Loucy (cell line): ENCODE measurements at regions not wholly inside any gene's neighbourhood (a gene's known extent, or its start where the extent isn't known, plus 50 kb on each side); places are given as distances from the start of the nearest gene placed in this dataset.

ENCODE experiments used
- H2AFZ ChIP-seq: fragments of 200-600 bp; sonication (generic); 2 replicates; pipeline ENCODE4 v1.6.0; 2016; ENCODE audit warnings: antibody characterized with exemption, mild to moderate bottlenecking, low read length, moderate library complexity
- H3F3A ChIP-seq: fragments of 200-600 bp; 2 replicates; pipeline ENCODE4 v1.6.0; 2016; ENCODE audit warnings: antibody characterized with exemption, low read depth, mild to moderate bottlenecking
- H3K27me3 ChIP-seq: fragments of 200-600 bp; sonication (generic); 2 replicates; pipeline ENCODE4 v1.6.1; 2014; ENCODE audit warnings: low read length, mild to moderate bottlenecking; ENCODE audit not compliant: insufficient read depth, poor library complexity, severe bottlenecking
- H3K36me3 ChIP-seq: fragments of 200-600 bp; sonication (generic); 2 replicates; pipeline ENCODE4 v1.6.1; 2016; ENCODE audit warnings: low read length; ENCODE audit not compliant: insufficient read depth
- H3K4me1 ChIP-seq: fragments of 200-600 bp; sonication (generic); 2 replicates; pipeline ENCODE4 v1.5.1; 2014; ENCODE audit warnings: low read length, mild to moderate bottlenecking; ENCODE audit not compliant: insufficient read depth, poor library complexity, severe bottlenecking
- H3K4me2 ChIP-seq: fragments of 200-600 bp; sonication (generic); 2 replicates; pipeline ENCODE4 v1.6.0; 2014; ENCODE audit warnings: antibody characterized with exemption, low read length, low read depth, mild to moderate bottlenecking; ENCODE audit not compliant: poor library complexity, severe bottlenecking
- H3K4me3 ChIP-seq: fragments of 200-600 bp; sonication (generic); 2 replicates; pipeline ENCODE4 v1.5.1; 2014; ENCODE audit warnings: low read length, mild to moderate bottlenecking, mixed read lengths; ENCODE audit not compliant: poor library complexity, severe bottlenecking
- H3K79me2 ChIP-seq: fragments of 200-600 bp; sonication (generic); 2 replicates; pipeline ENCODE4 v1.6.1; 2014; ENCODE audit warnings: low read length; ENCODE audit not compliant: insufficient read depth
- H3K9ac ChIP-seq: fragments of 200-600 bp; sonication (generic); 2 replicates; pipeline ENCODE4 v1.6.0; 2014; ENCODE audit warnings: mild to moderate bottlenecking, low read depth, low read length, moderate library complexity; ENCODE audit not compliant: poor library complexity, severe bottlenecking
- H3K9me2 ChIP-seq: fragments of 200-600 bp; sonication (generic); replicated peaks from 2 replicates; pipeline ENCODE4 v1.6.1; 2016; ENCODE audit warnings: low read depth, low read length, mixed read lengths
- H3K9me3 ChIP-seq: fragments of 200-600 bp; sonication (generic); 2 replicates; pipeline ENCODE4 v1.6.1; 2014; ENCODE audit warnings: mild to moderate bottlenecking, antibody characterized with exemption, low read length, low read depth; ENCODE audit not compliant: insufficient read depth
- H4K20me1 ChIP-seq: fragments of 200-600 bp; sonication (generic); 2 replicates; pipeline ENCODE4 v1.6.0; 2014; ENCODE audit warnings: antibody characterized with exemption, low read length, mild to moderate bottlenecking; ENCODE audit not compliant: insufficient read depth, poor library complexity, severe bottlenecking
- EZH2phosphoT487 ChIP-seq: fragments of 200-600 bp; IDR thresholded peaks from 2 replicates; pipeline ENCODE4 v1.6.1; 2018; ENCODE audit warnings: antibody characterized with exemption, mild to moderate bottlenecking, moderate library complexity, borderline replicate concordance
- TF ChIP-seq, protein P1 (sequence below): fragments of 200-600 bp; sonication (generic); conservative IDR thresholded peaks from 2 replicates; pipeline ENCODE4 v1.5.1; 2014; ENCODE audit warnings: mild to moderate bottlenecking, antibody characterized with exemption, low read length

DNA sequence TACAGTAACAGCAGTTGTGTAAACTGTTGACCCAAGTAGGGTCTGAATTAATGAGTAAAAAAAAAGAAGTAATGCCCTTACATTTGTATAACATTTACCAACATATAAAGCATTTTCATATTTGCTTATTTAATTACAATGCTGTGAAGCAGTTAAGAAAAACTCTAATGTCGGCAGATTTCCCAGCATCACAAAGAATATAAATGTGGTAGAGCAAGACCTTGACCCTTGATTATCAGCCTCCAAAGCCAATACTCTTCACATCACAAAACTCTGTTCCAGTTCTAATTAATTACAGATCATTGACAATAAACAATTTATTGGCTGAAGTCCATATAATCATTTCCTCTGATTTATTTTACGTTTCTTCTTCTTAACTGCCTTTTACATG lies 130.2 kb downstream of the DUSP10 start:
- no peak overlapping the region for H3K4me2 ChIP-seq
- TF ChIP-seq, protein P1, sequence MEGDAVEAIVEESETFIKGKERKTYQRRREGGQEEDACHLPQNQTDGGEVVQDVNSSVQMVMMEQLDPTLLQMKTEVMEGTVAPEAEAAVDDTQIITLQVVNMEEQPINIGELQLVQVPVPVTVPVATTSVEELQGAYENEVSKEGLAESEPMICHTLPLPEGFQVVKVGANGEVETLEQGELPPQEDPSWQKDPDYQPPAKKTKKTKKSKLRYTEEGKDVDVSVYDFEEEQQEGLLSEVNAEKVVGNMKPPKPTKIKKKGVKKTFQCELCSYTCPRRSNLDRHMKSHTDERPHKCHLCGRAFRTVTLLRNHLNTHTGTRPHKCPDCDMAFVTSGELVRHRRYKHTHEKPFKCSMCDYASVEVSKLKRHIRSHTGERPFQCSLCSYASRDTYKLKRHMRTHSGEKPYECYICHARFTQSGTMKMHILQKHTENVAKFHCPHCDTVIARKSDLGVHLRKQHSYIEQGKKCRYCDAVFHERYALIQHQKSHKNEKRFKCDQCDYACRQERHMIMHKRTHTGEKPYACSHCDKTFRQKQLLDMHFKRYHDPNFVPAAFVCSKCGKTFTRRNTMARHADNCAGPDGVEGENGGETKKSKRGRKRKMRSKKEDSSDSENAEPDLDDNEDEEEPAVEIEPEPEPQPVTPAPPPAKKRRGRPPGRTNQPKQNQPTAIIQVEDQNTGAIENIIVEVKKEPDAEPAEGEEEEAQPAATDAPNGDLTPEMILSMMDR = no peak

GRCh38 chr1:221612047-221612777 lies 129.7 kb downstream of the DUSP10 start:
- no peak overlapping the region for H3K9ac ChIP-seq
- H3K4me3 ChIP-seq = no peak overlapping the region
- no peaks in the 10 kb centered on the region for H3F3A ChIP-seq
- TF ChIP-seq, protein P1 = no peak
- H3K36me3 ChIP-seq = no peaks in the 10 kb centered on the region
- no peaks in the 10 kb centered on the region for H3K27me3 ChIP-seq
- no peaks in the 10 kb centered on the region for H4K20me1 ChIP-seq
- no peaks in the 10 kb centered on the region for H3K4me1 ChIP-seq
- no peaks in the 10 kb centered on the region for H3K79me2 ChIP-seq
- H3K9me2 ChIP-seq = no peaks in the 10 kb centered on the region
- no peak overlapping the region for H2AFZ ChIP-seq
- H3K4me2 ChIP-seq = no peak overlapping the region
- H3K9me3 ChIP-seq = no peaks in the 10 kb centered on the region

More for the DNA sequence above, 130.2 kb downstream of the DUSP10 start:
- Histone ChIP-seq H3F3A (no peaks in the 10 kb centered on the region), H2AFZ (no peak overlapping the region), H4K20me1 (no peaks in the 10 kb centered on the region), H3K9me3 (no peaks in the 10 kb centered on the region), H3K79me2 (no peaks in the 10 kb centered on the region), H3K27me3 (no peaks in the 10 kb centered on the region), H3K4me3 (no peak overlapping the region), H3K9ac (no peak overlapping the region), H3K36me3 (no peaks in the 10 kb centered on the region), H3K4me1 (no peaks in the 10 kb centered on the region), H3K9me2 (no peaks in the 10 kb centered on the region)

- Histone ChIP-seq H4K20me1 (no peaks in the 10 kb centered on the region), H3K36me3 (no peaks in the 10 kb centered on the region), H3K4me2 (no peak overlapping the region), H3K9me3 (no peaks in the 10 kb centered on the region), H2AFZ (peak overlapping the region; percentile 60), H3K27me3 (no peaks in the 10 kb centered on the region), H3K9me2 (no peaks in the 10 kb centered on the region), H3K9ac (no peak overlapping the region), H3K4me3 (no peak overlapping the region), H3K4me1 (peaks cover 7% of the 10 kb centered on the region), H3F3A (no peaks in the 10 kb centered on the region), H3K79me2 (no peaks in the 10 kb centered on the region)
- TF ChIP-seq, protein P1 = no peak
- TF ChIP-seq EZH2phosphoT487 = no peak
Measured at GRCh38 chr1:221620437-221621384, 121.2 kb downstream of the DUSP10 start.
